ENCODE measurements at regions not wholly inside any gene's neighbourhood (a gene's known extent, or its start where the extent isn't known, plus 50 kb on each side); places are given as distances from the start of the nearest gene placed in this dataset.

DNA sequence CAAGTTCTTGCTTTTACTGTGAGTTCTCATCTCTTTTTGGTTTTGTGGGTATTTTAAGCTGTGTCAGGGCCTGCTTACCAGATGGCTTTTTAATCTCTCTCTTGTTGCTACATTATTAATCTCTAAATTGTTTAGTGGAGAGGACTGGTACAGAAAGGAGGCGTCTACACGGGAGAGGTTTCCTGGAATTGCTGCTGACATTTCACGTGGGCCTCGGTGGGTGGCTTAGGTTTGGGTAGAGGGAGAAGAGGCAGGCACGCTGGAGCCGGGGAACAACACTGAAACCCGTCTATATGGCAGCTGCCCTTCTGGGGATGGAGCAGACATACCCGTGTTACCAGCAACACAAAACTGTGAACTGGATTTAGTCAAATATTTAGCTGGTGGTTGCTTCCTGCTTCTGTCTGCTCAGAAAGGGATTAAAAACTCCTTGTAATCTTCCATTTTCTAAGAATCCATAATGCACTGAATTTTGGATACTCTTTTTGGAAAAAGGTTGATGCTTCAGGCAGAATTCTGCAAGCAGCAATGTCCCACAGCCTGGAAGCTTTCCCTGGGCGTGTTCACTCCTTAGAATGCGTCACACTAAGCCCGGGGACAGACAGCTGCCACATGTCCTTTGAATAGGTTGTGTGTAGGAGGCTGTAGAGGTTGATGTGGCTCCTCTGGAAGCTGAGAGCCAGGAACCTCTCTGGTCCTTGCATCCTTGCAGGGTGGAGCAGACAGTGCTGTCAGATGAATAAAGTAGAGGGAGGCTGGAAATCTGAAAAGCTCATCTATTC is 199.8 kb upstream of the GATB start:
- H3K9me3 Mint-ChIP-seq = no peaks in the 10 kb centered on the region
- no peak overlapping the region for H3K56ac ChIP-seq (ENCODE audit: insufficient read length, low read depth, low read length)
- H2BK5ac ChIP-seq (ENCODE audit: insufficient read length, low read length) = no peak overlapping the region
- H2BK15ac ChIP-seq (ENCODE audit: low read depth, low read length) = no peak overlapping the region
- H3K4me1 ChIP-seq (ENCODE audit: insufficient read depth, low read length) = no peaks in the 10 kb centered on the region; the same call in 1 of the 2 replicates
- no CpG with 5 or more reads among the region's 11 CpGs for WGBS (ENCODE audit: extremely low coverage, insufficient read length, low lambda C conversion rate)
- H3K79me1 ChIP-seq (ENCODE audit: insufficient read depth, low read depth, low read length, poor library complexity, severe bottlenecking) = no peaks in the 10 kb centered on the region
- no peak overlapping the region for H2AFZ ChIP-seq (ENCODE audit: low read length)
- peaks cover 19 to 22% of the 10 kb centered on the region in 2 experiments for H3K4me1 Mint-ChIP-seq
- H3K27ac ChIP-seq (ENCODE audit: insufficient read length, low read depth, low read length) = no peak overlapping the region
- no peak overlapping the region for H3T11ph ChIP-seq (ENCODE audit: low read length)
- no peaks in the 10 kb centered on the region for H4K20me1 ChIP-seq (ENCODE audit: control insufficient read depth, insufficient read depth, insufficient read length)
- peaks cover 2% of the 10 kb centered on the region for H3K27me3 Mint-ChIP-seq (ENCODE audit: low read depth)
- no peaks in the 10 kb centered on the region for H3K27me3 ChIP-seq (ENCODE audit: insufficient read depth, low read length)
- H3K9ac ChIP-seq (ENCODE audit: extremely low read depth, insufficient read length, low read length) = no peak overlapping the region
- no peak overlapping the region for H3K18ac ChIP-seq (ENCODE audit: insufficient read length, low read depth, low read length)
- no peak overlapping the region for H3K4ac ChIP-seq (ENCODE audit: low read depth, low read length)
- no peak overlapping the region for H4K5ac ChIP-seq (ENCODE audit: insufficient read length, low read depth, low read length)
- no peak overlapping the region for H3K4me3 Mint-ChIP-seq
- no peaks in the 10 kb centered on the region for H3K9me3 ChIP-seq (ENCODE audit: control insufficient read depth, low read depth, low read length)
- no peak overlapping the region for H4K8ac ChIP-seq (replicated peaks; ENCODE audit: insufficient read length, low read depth, low read length)
- no peak overlapping the region for H3K4me2 ChIP-seq (ENCODE audit: insufficient read depth, insufficient read length, low read length)
- no peaks in the 10 kb centered on the region for H3K23me2 ChIP-seq (ENCODE audit: insufficient read length, low read depth, low read length, poor library complexity, severe bottlenecking)
- DNase-seq = no peak
- no peaks in the 10 kb centered on the region for H3K36me3 Mint-ChIP-seq (ENCODE audit: insufficient read depth in 1 of 3, low read depth in 3 of 3)
- no peak overlapping the region for H2AK5ac ChIP-seq (ENCODE audit: insufficient read length, low read length)
- no peak overlapping the region for H2BK12ac ChIP-seq (ENCODE audit: insufficient read length, low read depth, low read length)
- H4K91ac ChIP-seq (ENCODE audit: insufficient read length, low read depth, low read length) = no peak overlapping the region
- H3K27ac Mint-ChIP-seq = no peak overlapping the region; a peak in 1 of 7 replicates
- H3K14ac ChIP-seq (ENCODE audit: insufficient read depth, low read length) = no peak overlapping the region; the same call in 1 of the 2 replicates
- H3K23ac ChIP-seq (ENCODE audit: insufficient read length, low read depth, low read length) = no peak overlapping the region
- H2BK20ac ChIP-seq (ENCODE audit: low read depth, low read length, poor library complexity, severe bottlenecking) = no peak overlapping the region
- H3K79me2 ChIP-seq (ENCODE audit: insufficient read depth, low read length) = no peaks in the 10 kb centered on the region
- TF ChIP-seq, protein P1, sequence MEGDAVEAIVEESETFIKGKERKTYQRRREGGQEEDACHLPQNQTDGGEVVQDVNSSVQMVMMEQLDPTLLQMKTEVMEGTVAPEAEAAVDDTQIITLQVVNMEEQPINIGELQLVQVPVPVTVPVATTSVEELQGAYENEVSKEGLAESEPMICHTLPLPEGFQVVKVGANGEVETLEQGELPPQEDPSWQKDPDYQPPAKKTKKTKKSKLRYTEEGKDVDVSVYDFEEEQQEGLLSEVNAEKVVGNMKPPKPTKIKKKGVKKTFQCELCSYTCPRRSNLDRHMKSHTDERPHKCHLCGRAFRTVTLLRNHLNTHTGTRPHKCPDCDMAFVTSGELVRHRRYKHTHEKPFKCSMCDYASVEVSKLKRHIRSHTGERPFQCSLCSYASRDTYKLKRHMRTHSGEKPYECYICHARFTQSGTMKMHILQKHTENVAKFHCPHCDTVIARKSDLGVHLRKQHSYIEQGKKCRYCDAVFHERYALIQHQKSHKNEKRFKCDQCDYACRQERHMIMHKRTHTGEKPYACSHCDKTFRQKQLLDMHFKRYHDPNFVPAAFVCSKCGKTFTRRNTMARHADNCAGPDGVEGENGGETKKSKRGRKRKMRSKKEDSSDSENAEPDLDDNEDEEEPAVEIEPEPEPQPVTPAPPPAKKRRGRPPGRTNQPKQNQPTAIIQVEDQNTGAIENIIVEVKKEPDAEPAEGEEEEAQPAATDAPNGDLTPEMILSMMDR (conservative IDR thresholded peaks at IDR 0.05) = no peak
- no peak overlapping the region for H2BK120ac ChIP-seq (ENCODE audit: low read depth, low read length, poor library complexity, severe bottlenecking)
